Natural killer cell treated with Interleukin-12 subunit alpha and Interleukin-12 subunit beta and Interleukin-15 and Interleukin-18, amount 100 ng/mL, for 72 hours (primary cell): ENCODE measurements at regions not wholly inside any gene's neighbourhood (a gene's known extent, or its start where the extent isn't known, plus 50 kb on each side); places are given as distances from the start of the nearest gene placed in this dataset.
"Not testable (repeated sequence)": the region's sequence is repeated elsewhere in the genome, so short reads cannot be mapped to it uniquely, and the experiment has no call there.

Source experiments
- ATAC-seq, 2 donors: fragments of 150-1000 bp; cut with Tn5 transposase in 1 of 2; sonication (Bioruptor Pico), chemical (Tn5 transposase) in 1 of 2; 2 replicates each; pipeline ENCODE4 v1.10.0; 2021
- DNase-seq: peaks from one replicate; pipeline ENCODE4 v3.0.0; 2022; ENCODE audit warnings: low spot score
- H3K27ac Mint-ChIP-seq, 2 donors: 1 replicate in 1 of 2; 2 replicates in 1 of 2; pipeline ENCODE4 v1.8.0; 2022; ENCODE audit warnings: mixed read lengths in 2 of 2, mild to moderate bottlenecking in 1 of 2, moderate library complexity in 1 of 2
- H3K27me3 Mint-ChIP-seq, 2 donors: 1 replicate in 1 of 2; 2 replicates in 1 of 2; pipeline ENCODE4 v1.8.0; 2022; ENCODE audit warnings: mixed read lengths in 2 of 2
- H3K36me3 Mint-ChIP-seq: one replicate; pipeline ENCODE4 v1.8.0; 2022; ENCODE audit warnings: mixed read lengths
- H3K4me1 Mint-ChIP-seq, 2 donors: 1 replicate in 1 of 2; 2 replicates in 1 of 2; pipeline ENCODE4 v1.8.0; 2022; ENCODE audit warnings: low read depth in 2 of 2, mixed read lengths in 2 of 2, mild to moderate bottlenecking in 1 of 2
- H3K4me3 Mint-ChIP-seq: one replicate; pipeline ENCODE4 v1.8.0; 2022; ENCODE audit warnings: mixed read lengths
- H3K9me3 Mint-ChIP-seq: 2 replicates; pipeline ENCODE4 v1.8.0; 2022; ENCODE audit warnings: mixed read lengths

GRCh38 chr14:83297361-83297760, 1763.7 kb upstream of the SEL1L start:
- no peak for DNase-seq
- Mint-ChIP-seq H3K4me1 (no peaks in the 10 kb centered on the region), H3K9me3 (peaks cover 19% of the 10 kb centered on the region), H3K27ac (no peak overlapping the region), H3K4me3 (no peak overlapping the region), H3K36me3 (peaks cover 7% of the 10 kb centered on the region), H3K27me3 (no peaks in the 10 kb centered on the region)
- ATAC-seq, result no peak

- not testable (repeated sequence) for H3K36me3 Mint-ChIP-seq, H3K4me3 Mint-ChIP-seq, H3K4me1 Mint-ChIP-seq, H3K27me3 Mint-ChIP-seq, ATAC-seq, H3K27ac Mint-ChIP-seq, DNase-seq
- peaks cover 14% of the 10 kb centered on the region for H3K9me3 Mint-ChIP-seq
Measured at GRCh38 chr14:83298016-83298415, 1764.4 kb upstream of the SEL1L start.

- Mint-ChIP-seq H3K4me1 (no peaks in the 10 kb centered on the region), H3K27ac (no peak overlapping the region), H3K4me3 (no peak overlapping the region), H3K27me3 (no peaks in the 10 kb centered on the region), H3K36me3 (no peaks in the 10 kb centered on the region), H3K9me3 (no peaks in the 10 kb centered on the region)
- DNase-seq, result no peak
- no peak for ATAC-seq
Measured at GRCh38 chr14:83300476-83301064, 1766.9 kb upstream of the SEL1L start.

- no peaks in the 10 kb centered on the region for H3K27me3 Mint-ChIP-seq
Measured at GRCh38 chr14:83301791-83302190, 1768.1 kb upstream of the SEL1L start.

GRCh38 chr14:83309211-83309610, 1775.6 kb upstream of the SEL1L start:
- no peak overlapping the region for H3K27ac Mint-ChIP-seq
- H3K4me1 Mint-ChIP-seq, result no peaks in the 10 kb centered on the region
- H3K27me3 Mint-ChIP-seq, result no peaks in the 10 kb centered on the region
- H3K4me3 Mint-ChIP-seq, result no peak overlapping the region
- no peak for DNase-seq
- peaks cover 18% of the 10 kb centered on the region for H3K9me3 Mint-ChIP-seq
- ATAC-seq, result no peak
- H3K36me3 Mint-ChIP-seq, result no peaks in the 10 kb centered on the region

More at GRCh38 chr14:83301791-83302190, 1768.1 kb upstream of the SEL1L start:
- H3K4me1 Mint-ChIP-seq, result no peaks in the 10 kb centered on the region
- H3K4me3 Mint-ChIP-seq, result no peak overlapping the region
- ATAC-seq, result no peak
- H3K9me3 Mint-ChIP-seq, result peaks cover 8% of the 10 kb centered on the region
- H3K27ac Mint-ChIP-seq, result no peak overlapping the region
- H3K36me3 Mint-ChIP-seq, result no peaks in the 10 kb centered on the region
- no peak for DNase-seq

- DNase-seq (no peak), ATAC-seq (no peak)
- Mint-ChIP-seq H3K4me3 (no peak overlapping the region), H3K36me3 (peaks cover under 1% of the 10 kb centered on the region), H3K9me3 (peaks cover 18% of the 10 kb centered on the region), H3K27ac (no peak overlapping the region), H3K4me1 (no peaks in the 10 kb centered on the region), H3K27me3 (no peaks in the 10 kb centered on the region)
Measured at GRCh38 chr14:83309833-83310232, 1776.2 kb upstream of the SEL1L start.

GRCh38 chr14:83312511-83312910, 1778.9 kb upstream of the SEL1L start:
- H3K27me3 Mint-ChIP-seq, result no peaks in the 10 kb centered on the region
- ATAC-seq (no peak), DNase-seq (no peak)
- no peaks in the 10 kb centered on the region for H3K4me1 Mint-ChIP-seq
- peaks cover 5% of the 10 kb centered on the region for H3K36me3 Mint-ChIP-seq
- no peak overlapping the region for H3K4me3 Mint-ChIP-seq
- peaks cover 14% of the 10 kb centered on the region for H3K9me3 Mint-ChIP-seq
- no peak overlapping the region for H3K27ac Mint-ChIP-seq

GRCh38 chr14:83314764-83315163, 1781.1 kb upstream of the SEL1L start:
- no peak for ATAC-seq
- Mint-ChIP-seq H3K9me3 (peaks cover 15% of the 10 kb centered on the region), H3K4me1 (no peaks in the 10 kb centered on the region), H3K27ac (no peak overlapping the region), H3K27me3 (no peaks in the 10 kb centered on the region), H3K4me3 (no peak overlapping the region), H3K36me3 (peaks cover 5% of the 10 kb centered on the region)
- DNase-seq, result no peak

- Mint-ChIP-seq H3K27me3 (no peaks in the 10 kb centered on the region), H3K4me1 (no peaks in the 10 kb centered on the region), H3K36me3 (peaks cover 5% of the 10 kb centered on the region), H3K9me3 (peaks cover 11% of the 10 kb centered on the region), H3K27ac (no peak overlapping the region), H3K4me3 (no peak overlapping the region)
- ATAC-seq (no peak), DNase-seq (no peak)
Measured at GRCh38 chr14:83316356-83316755, 1782.7 kb upstream of the SEL1L start.

GRCh38 chr14:83320837-83321236, 1787.2 kb upstream of the SEL1L start:
- Mint-ChIP-seq H3K27ac (no peak overlapping the region), H3K36me3 (no peaks in the 10 kb centered on the region), H3K9me3 (peaks cover 11% of the 10 kb centered on the region), H3K4me3 (no peak overlapping the region), H3K4me1 (no peaks in the 10 kb centered on the region), H3K27me3 (no peaks in the 10 kb centered on the region)
- DNase-seq (no peak), ATAC-seq (no peak)

GRCh38 chr14:83331513-83331912, 1797.9 kb upstream of the SEL1L start:
- no peak overlapping the region for H3K27ac Mint-ChIP-seq
- peaks cover 12% of the 10 kb centered on the region for H3K9me3 Mint-ChIP-seq
- no peaks in the 10 kb centered on the region for H3K36me3 Mint-ChIP-seq
- H3K27me3 Mint-ChIP-seq, result no peaks in the 10 kb centered on the region
- no peak for ATAC-seq
- H3K4me1 Mint-ChIP-seq, result no peaks in the 10 kb centered on the region
- H3K4me3 Mint-ChIP-seq, result no peak overlapping the region
- no peak for DNase-seq

- no peaks in the 10 kb centered on the region for H3K4me1 Mint-ChIP-seq
- H3K4me3 Mint-ChIP-seq, result no peak overlapping the region
- H3K27ac Mint-ChIP-seq, result no peak overlapping the region
- peaks cover 7% of the 10 kb centered on the region for H3K9me3 Mint-ChIP-seq
- ATAC-seq, result no peak
- no peak for DNase-seq
- peaks cover 4% of the 10 kb centered on the region for H3K36me3 Mint-ChIP-seq
- no peaks in the 10 kb centered on the region for H3K27me3 Mint-ChIP-seq
Measured at GRCh38 chr14:83342590-83342989, 1808.9 kb upstream of the SEL1L start.

GRCh38 chr14:83347874-83348273, 1814.2 kb upstream of the SEL1L start:
- Mint-ChIP-seq H3K4me1 (no peaks in the 10 kb centered on the region), H3K9me3 (peaks cover 13% of the 10 kb centered on the region), H3K4me3 (no peak overlapping the region), H3K27me3 (no peaks in the 10 kb centered on the region), H3K27ac (no peak overlapping the region), H3K36me3 (no peaks in the 10 kb centered on the region)
- ATAC-seq (no peak), DNase-seq (no peak)

- Mint-ChIP-seq H3K4me1 (no peaks in the 10 kb centered on the region), H3K4me3 (no peak overlapping the region), H3K27ac (no peak overlapping the region), H3K27me3 (no peaks in the 10 kb centered on the region), H3K36me3 (peaks cover 5% of the 10 kb centered on the region), H3K9me3 (peaks cover 12% of the 10 kb centered on the region)
- DNase-seq, result no peak
- ATAC-seq, result no peak
Measured at GRCh38 chr14:83355609-83356008, 1822.0 kb upstream of the SEL1L start.

GRCh38 chr14:83356080-83356479, 1822.4 kb upstream of the SEL1L start:
- no peak for ATAC-seq
- H3K9me3 Mint-ChIP-seq, result peaks cover 13% of the 10 kb centered on the region

More at GRCh38 chr14:83356080-83356479, 1822.4 kb upstream of the SEL1L start:
- Mint-ChIP-seq H3K27me3 (no peaks in the 10 kb centered on the region), H3K36me3 (peaks cover 5% of the 10 kb centered on the region), H3K27ac (no peak overlapping the region), H3K4me3 (no peak overlapping the region), H3K4me1 (no peaks in the 10 kb centered on the region)
- DNase-seq, result no peak
